GM23338 (cell line): ENCODE measurements at regions not wholly inside any gene's neighbourhood (a gene's known extent, or its start where the extent isn't known, plus 50 kb on each side); places are given as distances from the start of the nearest gene placed in this dataset.

Source experiments
- ATAC-seq: fragments of 200-7000 bp; cut with Tn5 transposase; 3 replicates; pipeline ENCODE4 v1.9.1; 2020
- DNase-seq: peaks from one replicate; pipeline ENCODE4 v3.0.0-alpha.2; 2015; ENCODE audit warnings: low spot score
- H2AFZ ChIP-seq: fragments of 200-600 bp; sonication (generic); 2 replicates; pipeline ENCODE4 v1.8.0; 2016; ENCODE audit warnings: antibody characterized with exemption, mild to moderate bottlenecking, moderate library complexity
- H3F3A ChIP-seq: fragments of 200-600 bp; sonication (generic); replicated peaks from 2 replicates; pipeline ENCODE4 v1.8.0; 2017; ENCODE audit warnings: antibody characterized with exemption, mixed run types, low read depth
- H3K27ac ChIP-seq: fragments of 200-600 bp; sonication (generic); 2 replicates; pipeline ENCODE4 v1.6.1; 2016; ENCODE audit warnings: low read depth
- H3K27me3 ChIP-seq: fragments of 200-600 bp; sonication (generic); 2 replicates; pipeline ENCODE4 v1.8.0; 2016; ENCODE audit warnings: mild to moderate bottlenecking, mixed run types, moderate library complexity; ENCODE audit not compliant: insufficient read depth
- H3K36me3 ChIP-seq: fragments of 200-600 bp; sonication (generic); 2 replicates; pipeline ENCODE4 v1.8.0; 2016; ENCODE audit warnings: mild to moderate bottlenecking; ENCODE audit not compliant: insufficient read depth
- H3K4me1 ChIP-seq: fragments of 200-600 bp; sonication (generic); 2 replicates; pipeline ENCODE4 v1.8.0; 2016; ENCODE audit warnings: mild to moderate bottlenecking, moderate library complexity; ENCODE audit not compliant: insufficient read depth
- H3K4me2 ChIP-seq: fragments of 200-600 bp; sonication (generic); 2 replicates; pipeline ENCODE4 v1.7.1; 2017; ENCODE audit warnings: mixed run types
- H3K4me3 ChIP-seq: fragments of 200-600 bp; sonication (generic); 2 replicates; pipeline ENCODE4 v1.6.1; 2016; ENCODE audit warnings: mixed run types
- H3K79me2 ChIP-seq: fragments of 200-600 bp; sonication (generic); replicated peaks from 2 replicates; pipeline ENCODE4 v1.8.0; 2017; ENCODE audit warnings: mild to moderate bottlenecking; ENCODE audit not compliant: insufficient read depth
- H3K9me2 ChIP-seq: fragments of 200-600 bp; sonication (generic); 2 replicates; pipeline ENCODE4 v1.8.0; 2017; ENCODE audit not compliant: insufficient read depth
- H4K20me1 ChIP-seq: fragments of 200-600 bp; sonication (generic); replicated peaks from 2 replicates; pipeline ENCODE4 v1.8.0; 2017; ENCODE audit warnings: mild to moderate bottlenecking; ENCODE audit not compliant: insufficient read depth
- H3K27ac Mint-ChIP-seq: 2 replicates; pipeline ENCODE4 v1.8.0; 2020; ENCODE audit warnings: inconsistent platforms, mild to moderate bottlenecking, moderate library complexity, mixed read lengths
- H3K27me3 Mint-ChIP-seq: 3 replicates; pipeline ENCODE4 v1.8.0; 2022; ENCODE audit warnings: low read depth, mild to moderate bottlenecking, moderate library complexity, mixed read lengths, inconsistent platforms; ENCODE audit not compliant: insufficient read depth, poor library complexity
- H3K36me3 Mint-ChIP-seq: 3 replicates; pipeline ENCODE4 v1.8.0; 2021; ENCODE audit warnings: low read depth, mild to moderate bottlenecking, inconsistent platforms, moderate library complexity, mixed read lengths
- H3K4me1 Mint-ChIP-seq: 3 replicates; pipeline ENCODE4 v1.8.0; 2020; ENCODE audit warnings: mild to moderate bottlenecking, inconsistent platforms, mixed read lengths
- H3K4me3 Mint-ChIP-seq: 3 replicates; pipeline ENCODE4 v1.8.0; 2021; ENCODE audit warnings: moderate library complexity, mild to moderate bottlenecking, inconsistent platforms, mixed read lengths
- H3K9me3 Mint-ChIP-seq: 3 replicates; pipeline ENCODE4 v1.8.0; 2020; ENCODE audit warnings: moderate library complexity, mild to moderate bottlenecking, inconsistent platforms, mixed read lengths
- CREB1 ChIP-seq: fragments of 250-450 bp; sonication (Bioruptor Pico); IDR thresholded peaks from 2 replicates; pipeline ENCODE4 v1.5.0; 2020; ENCODE audit warnings: low read depth, mild to moderate bottlenecking, moderate library complexity
- CTCF ChIP-seq, 2 experiments: fragments of 200-600 bp in 1 of 2; sonication (generic) in 1 of 2; conservative IDR thresholded peaks; 2 replicates each; pipeline versions ENCODE4 v1.5.1 to v1.6.1; 2016 to 2017; ENCODE audit warnings: antibody characterized with exemption in 2 of 2, low read depth in 2 of 2, mild to moderate bottlenecking in 2 of 2, moderate library complexity in 1 of 2
- ETS1 ChIP-seq: IDR thresholded peaks from 2 replicates; pipeline ENCODE4 v1.6.1; 2016; ENCODE audit warnings: antibody characterized with exemption
- EZH2 ChIP-seq: fragments of 200-600 bp; sonication (generic); IDR thresholded peaks from one replicate; pipeline ENCODE4 v1.8.0; 2017; ENCODE audit warnings: antibody characterized with exemption, mild to moderate bottlenecking, low read depth; ENCODE audit not compliant: unreplicated experiment
- EZH2phosphoT487 ChIP-seq: fragments of 200-600 bp; sonication (generic); IDR thresholded peaks from one replicate; pipeline ENCODE4 v1.8.1; 2018; ENCODE audit warnings: antibody characterized with exemption; ENCODE audit not compliant: unreplicated experiment
- JUNB ChIP-seq: IDR thresholded peaks from one replicate; pipeline ENCODE4 v1.6.1; 2016; ENCODE audit warnings: antibody characterized with exemption; ENCODE audit not compliant: unreplicated experiment
- NANOG ChIP-seq: IDR thresholded peaks from 2 replicates; pipeline ENCODE4 v1.6.1; 2016; ENCODE audit warnings: antibody characterized with exemption, borderline replicate concordance
- POLR2AphosphoS5 ChIP-seq: IDR thresholded peaks from 2 replicates; pipeline ENCODE4 v1.6.1; 2016; ENCODE audit warnings: antibody characterized with exemption, low read depth
- REST ChIP-seq: IDR thresholded peaks from one replicate; pipeline ENCODE4 v1.6.1; 2018; ENCODE audit warnings: antibody characterized with exemption; ENCODE audit not compliant: unreplicated experiment
- STAT1 ChIP-seq: IDR thresholded peaks from one replicate; pipeline ENCODE4 v1.6.1; 2016; ENCODE audit warnings: antibody characterized with exemption; ENCODE audit not compliant: unreplicated experiment
- ZNF114 ChIP-seq: fragments of 250-450 bp; sonication (Bioruptor Pico); IDR thresholded peaks from 2 replicates; pipeline ENCODE4 v1.5.0; 2020; ENCODE audit warnings: mild to moderate bottlenecking, moderate library complexity
- ZNF331 ChIP-seq: fragments of 250-450 bp; sonication (Bioruptor Pico); IDR thresholded peaks from 2 replicates; pipeline ENCODE4 v1.5.0; 2020; ENCODE audit warnings: low read depth, mild to moderate bottlenecking, moderate library complexity
- ZNF462 ChIP-seq: fragments of 250-450 bp; sonication (Bioruptor Pico); IDR thresholded peaks from 2 replicates; pipeline ENCODE4 v1.5.0; 2020; ENCODE audit warnings: mild to moderate bottlenecking, moderate library complexity

GRCh38 chr13:87324558-87324957 is 346.6 kb upstream of the SLITRK5 start:
- Histone ChIP-seq H3K27me3 (no peaks in the 10 kb centered on the region), H3K27ac (no peak overlapping the region), H4K20me1 (no peaks in the 10 kb centered on the region), H3K4me2 (no peak overlapping the region), H3K4me1 (no peaks in the 10 kb centered on the region), H3F3A (no peaks in the 10 kb centered on the region), H2AFZ (no peak overlapping the region), H3K36me3 (no peaks in the 10 kb centered on the region), H3K79me2 (no peaks in the 10 kb centered on the region), H3K4me3 (no peak overlapping the region), H3K9me2 (no peaks in the 10 kb centered on the region)
- Mint-ChIP-seq H3K4me3 (no peak overlapping the region), H3K9me3 (0 out of 3 replicates have a peak, but pooled peaks cover under 1% of the 10 kb centered on the region), H3K27me3 (no peaks in the 10 kb centered on the region), H3K36me3 (no peaks in the 10 kb centered on the region), H3K27ac (no peak overlapping the region), H3K4me1 (no peaks in the 10 kb centered on the region)
- ATAC-seq (no peak), DNase-seq (no peak)
- TF ChIP-seq CREB1 (CRISPR knock-in tag) (no peak), REST (no peak), STAT1 (no peak), ZNF114 (CRISPR knock-in tag) (no peak), CTCF (conservative IDR thresholded peaks at IDR 0.05; ENCODE audit: low read depth in 2 of 2) (no peak), ZNF462 (no peak), POLR2AphosphoS5 (no peak), ZNF331 (CRISPR knock-in tag) (no peak), EZH2 (no peak), NANOG (no peak), EZH2phosphoT487 (no peak), JUNB (no peak), ETS1 (no peak)
